Stimulated activated naive CD8-positive, alpha-beta T cell treated with anti-CD3 and anti-CD28 coated beads, Interleukin-15, Interleukin-2, amounts not matched to agents 100 U/mL and 50 U/mL, for 24 hours (primary cell): ENCODE measurements at regions not wholly inside any gene's neighbourhood (a gene's known extent, or its start where the extent isn't known, plus 50 kb on each side); places are given as distances from the start of the nearest gene placed in this dataset.

Experiments used
- ATAC-seq: fragments of 150-1000 bp; cut with Tn5 transposase; one replicate; pipeline ENCODE4 v1.10.0; 2021
- DNase-seq: peaks from one replicate; pipeline ENCODE4 v3.0.0; 2021

- ATAC-seq (no peak), DNase-seq (no peak)
Measured at GRCh38 chr15:62779899-62780298, 262.6 kb upstream of the TPM1 start.

GRCh38 chr15:62781081-62781497 is 261.5 kb upstream of the TPM1 start:
- ATAC-seq: no peak

GRCh38 chr15:62782071-62782841 is 260.3 kb upstream of the TPM1 start:
- DNase-seq (peak; percentile 8), ATAC-seq (no peak)

More at GRCh38 chr15:62781081-62781497, 261.5 kb upstream of the TPM1 start:
- no peak for DNase-seq

GRCh38 chr15:62782896-62783295 is 259.7 kb upstream of the TPM1 start:
- no peak for DNase-seq
- ATAC-seq: no peak

GRCh38 chr15:62783303-62783957 is 259.1 kb upstream of the TPM1 start:
- ATAC-seq: no peak
- DNase-seq: no peak

- ATAC-seq: no peak
- DNase-seq: no peak
Measured at GRCh38 chr15:62785881-62786828, 256.4 kb upstream of the TPM1 start.

- no peak for DNase-seq
- ATAC-seq: no peak
Measured at GRCh38 chr15:62787401-62787800, 255.1 kb upstream of the TPM1 start.

- ATAC-seq (no peak), DNase-seq (no peak)
Measured at GRCh38 chr15:62788224-62788623, 254.3 kb upstream of the TPM1 start.

GRCh38 chr15:62790546-62790945 is 252.0 kb upstream of the TPM1 start:
- no peak for DNase-seq
- ATAC-seq: no peak

GRCh38 chr15:62791694-62792093 is 250.9 kb upstream of the TPM1 start:
- DNase-seq: no peak
- no peak for ATAC-seq

GRCh38 chr15:62792986-62793751 is 249.4 kb upstream of the TPM1 start:
- ATAC-seq: no peak
- DNase-seq: no peak

GRCh38 chr15:62793752-62794144 is 248.8 kb upstream of the TPM1 start:
- DNase-seq (no peak), ATAC-seq (no peak)

GRCh38 chr15:62795171-62795570 is 247.4 kb upstream of the TPM1 start:
- ATAC-seq (no peak), DNase-seq (no peak)

GRCh38 chr15:62795700-62796695 is 246.5 kb upstream of the TPM1 start:
- no peak for DNase-seq
- ATAC-seq: no peak

- ATAC-seq (no peak), DNase-seq (no peak)
Measured at GRCh38 chr15:62797171-62797570, 245.4 kb upstream of the TPM1 start.

- no peak for ATAC-seq
- no peak for DNase-seq
Measured at GRCh38 chr15:62798536-62798935, 244.0 kb upstream of the TPM1 start.

GRCh38 chr15:62799037-62799436 is 243.5 kb upstream of the TPM1 start:
- ATAC-seq: no peak
- DNase-seq: no peak

- ATAC-seq: no peak
- DNase-seq: no peak
Measured at GRCh38 chr15:62799919-62800318, 242.6 kb upstream of the TPM1 start.

GRCh38 chr15:62802612-62803011 is 239.9 kb upstream of the TPM1 start:
- ATAC-seq: no peak
- DNase-seq: no peak

- no peak for DNase-seq
- ATAC-seq: no peak
Measured at GRCh38 chr15:62803856-62804400, 238.6 kb upstream of the TPM1 start.
